HG03457 (cell line): ENCODE measurements at regions not wholly inside any gene's neighbourhood (a gene's known extent, or its start where the extent isn't known, plus 50 kb on each side); places are given as distances from the start of the nearest gene placed in this dataset.

Source experiments
- ATAC-seq: cut with Tn5 transposase; IDR thresholded peaks from one replicate; pipeline ENCODE4 v1.9.1; 2021; ENCODE audit warnings: moderate number of reproducible peaks; ENCODE audit not compliant: unreplicated experiment

GRCh38 chr12:91387461-91388134 lies 205.0 kb upstream of the DCN start:
- no peak for ATAC-seq

- ATAC-seq = no peak
Measured at GRCh38 chr12:91384806-91385205, 202.2 kb upstream of the DCN start.

DNA sequence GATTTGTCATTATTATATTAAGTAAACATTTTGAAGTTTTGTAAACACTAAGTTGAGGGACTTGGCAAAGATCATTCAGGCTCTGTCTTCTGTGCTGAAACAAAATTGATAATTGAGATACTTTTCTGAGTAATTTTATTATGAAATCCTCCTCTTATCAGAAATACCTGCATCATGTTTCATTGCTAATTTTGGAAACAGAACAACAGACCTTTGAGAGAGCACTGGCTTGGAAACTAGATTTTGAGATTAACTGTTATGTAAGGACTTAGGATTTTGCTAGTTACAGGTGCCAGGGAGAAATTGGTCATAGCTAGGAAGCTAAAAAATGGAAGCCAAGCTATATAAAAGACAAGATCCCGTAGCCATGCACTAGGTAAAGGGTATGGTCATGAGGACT lies 201.7 kb upstream of the DCN start:
- ATAC-seq = no peak

DNA sequence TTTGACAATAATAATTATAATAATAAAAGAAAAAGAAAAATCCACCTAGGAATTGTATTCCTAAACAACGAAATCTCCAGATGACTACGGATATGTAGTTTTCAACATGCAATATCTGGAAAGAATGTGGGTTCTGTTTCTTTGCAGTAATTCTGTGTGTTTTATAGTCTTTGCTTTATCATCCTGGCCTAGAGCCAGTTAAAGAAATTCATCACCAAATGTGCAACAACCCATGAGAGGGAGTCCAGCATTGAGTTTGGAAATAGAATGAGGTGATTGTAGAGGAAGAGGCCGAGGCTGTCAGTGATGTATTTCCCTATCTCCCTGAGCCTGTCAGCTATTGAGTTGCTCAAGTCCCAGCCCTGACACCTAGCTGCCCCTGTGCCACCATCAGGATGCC lies 200.5 kb upstream of the DCN start:
- ATAC-seq = no peak

DNA sequence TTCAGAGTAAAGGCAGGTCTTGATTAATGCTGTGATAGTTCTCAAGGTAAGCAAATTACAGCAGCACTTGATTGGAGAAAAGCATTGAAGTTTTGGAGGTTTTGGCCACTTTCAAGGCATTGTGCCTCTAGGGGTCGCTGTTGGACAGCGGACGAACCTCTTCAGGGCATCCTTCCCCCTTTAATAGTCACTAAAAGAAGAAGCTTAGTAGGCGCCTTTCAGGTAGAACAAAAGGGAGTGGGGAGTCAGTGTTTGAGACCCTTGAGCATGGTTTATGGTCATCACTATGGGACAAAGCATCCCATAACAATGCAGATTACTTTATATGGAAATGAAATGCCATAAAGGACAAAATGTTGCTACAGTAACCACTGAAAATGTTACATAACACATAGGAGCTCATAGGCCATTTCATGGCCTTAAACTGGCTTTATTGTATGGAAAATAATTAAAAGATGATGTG lies 199.5 kb upstream of the DCN start:
- peak; percentile 68 for ATAC-seq

DNA sequence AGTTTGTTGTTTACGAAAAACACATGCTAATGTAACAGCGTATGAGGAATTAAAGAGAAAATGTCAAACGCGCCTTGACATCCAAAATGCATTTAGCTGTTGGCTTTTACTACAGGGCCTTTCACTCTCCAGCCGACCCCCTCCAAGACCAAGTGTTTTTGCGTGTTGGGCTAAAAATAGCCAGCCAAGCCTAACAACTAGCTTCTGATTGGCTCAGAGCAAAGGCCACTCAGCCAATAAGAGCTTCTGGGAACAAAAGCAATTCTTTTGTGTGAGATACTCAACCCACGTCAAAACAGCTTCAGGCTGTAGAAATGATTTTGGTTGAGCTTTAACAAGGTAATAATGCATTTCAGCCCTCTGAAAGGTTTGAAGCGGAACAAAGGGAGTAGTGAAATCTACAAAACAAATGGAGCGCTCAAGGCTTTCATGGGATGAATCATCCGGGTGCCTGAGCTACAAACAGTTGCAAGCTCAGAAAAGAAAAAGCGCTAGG lies 198.7 kb upstream of the DCN start:
- peak; percentile 60 for ATAC-seq

DNA sequence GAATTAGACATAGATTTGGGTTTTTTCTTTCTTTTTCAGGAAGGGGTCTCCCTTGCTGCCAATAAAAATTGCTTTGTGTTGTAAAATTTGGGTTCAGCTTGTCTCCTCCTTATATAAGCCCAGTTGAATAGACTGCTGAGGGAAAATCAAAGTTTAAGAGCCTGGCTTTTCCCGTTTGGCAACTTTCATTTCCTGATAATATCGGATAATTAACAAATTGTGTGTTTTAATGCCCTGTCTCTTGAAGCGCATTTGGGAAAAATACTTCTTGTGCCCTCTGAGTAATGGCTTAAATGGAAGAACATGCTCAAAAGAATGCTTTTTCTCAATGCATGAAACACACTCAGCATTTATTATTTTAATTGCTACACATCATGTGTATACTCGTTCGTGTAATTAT lies 198.0 kb upstream of the DCN start:
- ATAC-seq = no peak

DNA sequence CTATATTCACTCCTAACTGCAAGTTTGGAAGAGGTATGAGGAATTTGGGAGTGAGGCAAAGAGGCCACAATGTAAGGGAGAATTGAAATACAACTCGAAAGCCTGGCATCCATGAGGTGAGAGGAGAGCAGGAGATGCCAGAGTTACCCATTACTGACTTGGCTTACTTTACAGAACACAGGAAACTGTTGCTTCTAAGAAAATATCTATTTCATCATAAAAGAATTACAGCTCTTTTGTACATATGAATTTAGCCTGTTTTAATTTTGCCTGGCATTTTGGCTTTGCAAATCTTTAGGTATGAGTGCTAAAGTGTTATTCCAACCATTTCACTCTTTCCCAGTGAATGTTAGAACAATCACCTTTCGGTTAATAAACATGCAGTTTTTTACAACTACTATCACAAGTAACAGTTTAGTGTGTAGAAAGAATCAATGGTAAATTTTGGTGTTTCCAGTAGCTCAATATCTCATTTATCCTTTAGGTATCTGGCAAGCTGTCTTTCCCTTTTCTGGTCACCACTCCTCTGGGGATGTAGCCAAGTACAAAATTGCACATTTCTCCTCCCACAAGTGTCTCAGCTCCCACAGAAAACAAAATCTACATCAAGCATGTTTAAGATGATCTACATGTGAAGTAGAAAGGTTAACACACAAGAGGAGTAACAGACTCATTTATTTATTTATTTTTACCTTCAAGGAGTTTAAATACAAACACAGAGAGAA lies 196.6 kb upstream of the DCN start:
- no peak for ATAC-seq

GRCh38 chr12:91377436-91377835 lies 194.8 kb upstream of the DCN start:
- ATAC-seq = no peak

DNA sequence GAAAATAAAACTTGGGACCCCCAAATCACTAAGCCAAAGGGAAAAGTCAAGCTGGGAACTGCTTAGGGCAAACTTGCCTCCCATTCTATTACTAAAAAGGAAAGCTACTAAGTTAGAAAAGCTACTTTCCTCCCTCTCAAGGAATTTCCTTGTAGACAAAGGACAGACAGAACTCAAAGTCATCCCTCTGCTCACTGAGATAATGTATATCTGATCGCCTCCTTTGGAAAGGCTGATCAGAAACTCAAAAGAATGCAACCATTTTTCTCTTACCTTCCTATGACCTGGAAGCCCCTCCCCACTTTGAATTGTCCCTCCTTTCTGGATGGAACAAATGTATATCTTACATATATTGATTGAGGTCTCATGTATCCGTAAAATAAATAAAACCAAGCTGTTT lies 190.5 kb upstream of the DCN start:
- no peak for ATAC-seq

DNA sequence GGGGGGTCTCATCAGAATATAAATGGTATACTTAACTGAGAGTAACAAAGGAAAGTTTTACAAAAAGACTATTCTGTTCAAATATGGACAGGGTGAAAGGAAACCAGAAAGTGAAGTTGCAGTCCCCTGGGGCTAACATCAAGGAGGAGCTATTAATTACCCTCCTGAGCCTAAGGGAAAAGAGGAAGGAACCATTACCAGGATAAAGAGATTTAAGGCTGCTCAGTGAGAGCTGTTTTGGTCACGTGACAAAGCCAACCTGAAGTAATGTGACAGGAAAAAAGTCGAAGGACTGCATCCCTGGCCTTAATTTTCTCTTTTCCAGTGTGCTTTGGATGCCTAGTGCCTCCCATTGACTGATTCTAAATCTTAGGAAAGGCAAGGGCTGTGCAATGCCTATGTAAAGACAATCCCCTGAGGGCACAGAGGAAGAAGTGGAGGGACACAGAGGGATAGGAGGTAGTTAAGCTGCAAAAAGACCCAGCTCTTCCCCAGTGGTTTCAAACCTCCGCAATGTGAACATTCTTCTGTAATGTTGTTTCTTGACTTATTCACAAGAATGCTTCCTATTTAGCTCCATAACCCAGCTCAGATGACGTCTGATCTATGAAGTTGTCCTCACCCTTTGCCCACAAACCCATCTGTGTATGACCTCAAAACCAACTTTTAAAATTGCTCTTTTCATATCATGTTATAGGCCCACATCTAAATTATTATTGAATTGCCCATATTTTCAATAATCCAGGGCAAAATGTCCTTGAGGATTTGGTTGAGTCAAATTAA lies 187.7 kb upstream of the DCN start:
- ATAC-seq = no peak

GRCh38 chr12:91368613-91369012 lies 186.0 kb upstream of the DCN start:
- no peak for ATAC-seq

DNA sequence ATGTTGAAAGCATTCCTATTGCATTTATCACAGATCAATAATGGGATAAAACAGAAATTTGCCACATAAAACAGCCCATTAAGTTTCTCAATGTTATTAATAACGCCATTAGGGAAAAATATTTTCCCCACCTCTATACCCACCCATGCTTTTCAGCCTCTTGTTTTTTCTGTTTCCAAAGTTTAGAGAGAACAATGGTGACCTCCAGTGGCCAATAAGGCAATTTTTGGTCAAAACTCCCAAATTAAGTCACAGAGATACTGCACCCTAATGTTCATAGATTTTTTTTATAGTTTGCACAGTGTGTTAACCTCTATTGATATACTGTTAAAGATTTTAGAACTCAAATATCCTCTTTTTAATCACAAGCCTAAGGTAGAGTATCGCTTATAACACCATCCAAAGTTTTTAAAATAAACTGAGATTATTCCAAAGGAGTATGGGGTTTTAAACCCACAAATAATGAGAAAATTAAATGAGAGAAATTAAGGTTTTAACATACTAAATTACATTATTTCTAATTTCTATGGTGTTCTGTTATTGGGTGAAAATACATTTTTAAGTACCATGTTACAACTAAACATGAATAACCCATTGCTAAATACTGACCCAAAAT lies 184.7 kb upstream of the DCN start:
- ATAC-seq = no peak

DNA sequence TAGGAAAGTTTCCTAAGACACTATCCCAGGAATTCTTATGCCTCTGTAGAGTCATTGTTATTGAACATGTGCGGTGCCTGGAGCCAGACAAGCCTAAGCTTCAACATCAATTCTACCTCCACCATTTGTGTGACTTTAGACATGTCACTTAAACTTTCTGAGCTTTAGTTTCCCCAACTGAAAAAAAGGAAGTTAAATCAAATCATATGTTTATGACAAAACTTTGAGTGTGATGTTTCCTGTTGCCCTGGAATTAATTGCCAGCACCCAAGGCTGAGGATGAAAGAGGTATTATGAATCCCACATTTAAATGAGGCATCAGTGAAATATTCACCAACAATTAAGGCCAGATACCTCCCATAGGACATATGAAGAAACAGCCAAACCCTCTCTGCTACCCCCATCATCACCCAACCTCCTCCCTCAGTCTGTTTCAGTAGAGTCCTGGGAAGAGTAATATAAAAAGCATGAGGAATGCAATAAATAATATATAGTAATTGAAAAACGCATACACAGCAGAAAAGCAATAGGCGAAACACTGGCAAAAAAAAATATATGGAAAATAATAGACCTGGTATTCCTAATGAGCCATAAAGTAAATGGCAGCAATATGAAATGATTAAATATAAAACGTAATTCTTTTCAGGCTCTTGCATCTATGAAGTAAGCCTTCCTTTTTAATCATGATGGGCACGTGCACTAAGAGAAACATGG lies 182.0 kb upstream of the DCN start:
- no peak for ATAC-seq

DNA sequence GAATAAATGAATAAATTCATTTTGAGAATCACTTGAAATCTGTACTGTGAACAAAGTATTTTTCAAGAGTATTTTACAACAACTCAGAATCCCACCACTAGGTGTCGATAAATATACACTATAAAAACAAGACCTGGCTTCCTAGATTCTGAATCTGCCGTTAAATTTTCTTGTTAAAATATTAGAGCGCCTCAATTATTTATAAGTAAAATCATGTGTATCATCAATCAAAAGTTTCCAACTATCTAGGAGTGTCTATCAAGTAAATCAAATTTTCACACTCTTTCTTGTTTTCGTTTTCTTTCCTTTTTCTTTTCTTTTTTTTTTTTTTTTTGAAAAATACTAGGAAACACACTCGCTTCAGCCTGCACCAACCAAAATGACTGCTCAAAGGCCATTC lies 179.2 kb upstream of the DCN start:
- ATAC-seq = no peak

- no peak for ATAC-seq
Measured at GRCh38 chr12:91357381-91357780, 174.8 kb upstream of the DCN start.

GRCh38 chr12:91356405-91356804 lies 173.8 kb upstream of the DCN start:
- no peak for ATAC-seq

- peak; percentile 84 for ATAC-seq
Measured at GRCh38 chr12:91355150-91356006, 172.8 kb upstream of the DCN start.

GRCh38 chr12:91353266-91353665 lies 170.6 kb upstream of the DCN start:
- no peak for ATAC-seq

DNA sequence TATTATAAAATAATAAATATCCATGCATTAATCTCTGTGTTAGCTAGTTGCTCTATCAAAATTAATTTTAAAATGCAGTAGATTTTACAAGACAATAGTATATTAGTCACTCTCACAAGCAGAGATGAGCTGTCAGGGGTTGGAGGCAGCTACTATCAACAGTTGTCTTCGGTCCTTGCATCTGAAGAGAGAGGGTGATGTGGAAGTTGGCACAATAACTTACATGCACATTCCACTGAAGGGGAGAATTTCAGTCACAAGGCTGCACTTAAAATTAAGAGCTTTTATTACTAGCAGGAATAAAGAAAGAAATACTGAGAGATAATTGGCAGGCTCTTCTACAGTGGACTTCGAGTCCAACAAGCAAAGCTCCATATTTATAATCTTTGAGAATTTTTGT lies 166.9 kb upstream of the DCN start:
- no peak for ATAC-seq
